ENCODE measurements at regions not wholly inside any gene's neighbourhood (a gene's known extent, or its start where the extent isn't known, plus 50 kb on each side); places are given as distances from the start of the nearest gene placed in this dataset.

- no peak overlapping the region for H3K27ac ChIP-seq (ENCODE audit: low read depth, low read length)
- H3K9me2 ChIP-seq (ENCODE audit: insufficient read depth) = no peaks in the 10 kb centered on the region
- BruUV-seq (replicated peaks) = no TSS peak
- ChIA-PET POLR2A (no interaction called here), CTCF (no interaction called here), RAD21 (ENCODE audit: low non-redundant PET in 1 of 2, low total read pairs in 2 of 2, uncharacterized antibody in 2 of 2, unreplicated experiment in 2 of 2) (no interaction called here)
- no peak overlapping the region for H2AFZ ChIP-seq (ENCODE audit: low read depth, low read length, poor library complexity, severe bottlenecking)
- TF ChIP-seq RAD21 (IDR thresholded peaks at IDR 0.05; ENCODE audit: low read depth) (no peak), ATF3 (IDR thresholded peaks at IDR 0.05) (no peak), POLR2AphosphoS5 (IDR thresholded peaks at IDR 0.05; ENCODE audit: low read depth, low read length) (no peak), SIN3A (IDR thresholded peaks at IDR 0.05; ENCODE audit: low read depth) (no peak)
- H3K9ac ChIP-seq (ENCODE audit: low read length) = no peak overlapping the region
- H3K27me3 ChIP-seq (ENCODE audit: insufficient read depth, low read length) = no peaks in the 10 kb centered on the region
- H4K20me1 ChIP-seq (ENCODE audit: insufficient read depth) = no peaks in the 10 kb centered on the region
- no peak for ATAC-seq
- no peaks in the 10 kb centered on the region for H3K36me3 ChIP-seq (ENCODE audit: control insufficient read depth in 1 of 2, insufficient read depth in 2 of 2, low read length in 2 of 2)
- H3K4me1 ChIP-seq (ENCODE audit: control insufficient read depth in 1 of 2, insufficient read depth in 2 of 2, low read length in 2 of 2) = no peaks in the 10 kb centered on the region
- DNase-seq (ENCODE audit: low read depth, low spot score) = no peak
- H3K4me2 ChIP-seq (ENCODE audit: low read length) = no peak overlapping the region
- intact Hi-C loops (cut with micrococcal nuclease) = no loop called here
- no peaks in the 10 kb centered on the region for H3K9me3 ChIP-seq (ENCODE audit: control insufficient read depth in 1 of 2, insufficient read depth in 1 of 2, low read depth in 1 of 2, low read length in 2 of 2)
- H3K79me2 ChIP-seq (ENCODE audit: insufficient read depth, low read length) = no peaks in the 10 kb centered on the region
- H3K4me3 ChIP-seq (replicated peaks in 1 of 2; ENCODE audit: low read depth in 1 of 2, low read length in 2 of 2) = no peak overlapping the region
These were observed 2191.5 kb upstream of the PCDH20 start for GRCh38 chr13:63607153-63607552.

- Histone ChIP-seq H2AFZ (ENCODE audit: low read depth, low read length, poor library complexity, severe bottlenecking) (no peak overlapping the region), H3K27me3 (ENCODE audit: insufficient read depth, low read length) (no peaks in the 10 kb centered on the region), H3K4me1 (ENCODE audit: control insufficient read depth in 1 of 2, insufficient read depth in 2 of 2, low read length in 2 of 2) (no peaks in the 10 kb centered on the region), H3K9me3 (ENCODE audit: control insufficient read depth in 1 of 2, insufficient read depth in 1 of 2, low read depth in 1 of 2, low read length in 2 of 2) (no peaks in the 10 kb centered on the region), H3K9me2 (ENCODE audit: insufficient read depth) (no peaks in the 10 kb centered on the region), H4K20me1 (ENCODE audit: insufficient read depth) (no peaks in the 10 kb centered on the region), H3K4me2 (ENCODE audit: low read length) (no peak overlapping the region), H3K36me3 (ENCODE audit: control insufficient read depth in 1 of 2, insufficient read depth in 2 of 2, low read length in 2 of 2) (no peaks in the 10 kb centered on the region), H3K27ac (ENCODE audit: low read depth, low read length) (no peak overlapping the region), H3K9ac (ENCODE audit: low read length) (no peak overlapping the region), H3K79me2 (ENCODE audit: insufficient read depth, low read length) (no peaks in the 10 kb centered on the region), H3K4me3 (replicated peaks in 1 of 2; ENCODE audit: low read depth in 1 of 2, low read length in 2 of 2) (no peak overlapping the region)
- TF ChIP-seq ZNF274 (IDR thresholded peaks at IDR 0.05; ENCODE audit: low read depth, low read length) (no peak), EZH2phosphoT487 (IDR thresholded peaks at IDR 0.05; ENCODE audit: borderline replicate concordance) (no peak), JUND (IDR thresholded peaks at IDR 0.05) (no peak), CBX3 (IDR thresholded peaks at IDR 0.05; ENCODE audit: low read depth) (no peak), POLR2A (IDR thresholded peaks at IDR 0.05; ENCODE audit: borderline replicate concordance, extremely low read depth, insufficient read depth, insufficient read length) (no peak), ZBTB33 (IDR thresholded peaks at IDR 0.05; ENCODE audit: extremely low read depth, insufficient replicate concordance, low read length) (no peak), CTCF (IDR thresholded peaks at IDR 0.05 in 2 of 3, conservative IDR thresholded peaks at IDR 0.05 in 1 of 3; ENCODE audit: borderline replicate concordance in 1 of 3, insufficient read depth in 1 of 3, low read depth in 2 of 3, low read length in 2 of 3) (no peak), RAD21 (IDR thresholded peaks at IDR 0.05; ENCODE audit: low read depth) (no peak), MAX (IDR thresholded peaks at IDR 0.05) (no peak)
- intact Hi-C loops (cut with micrococcal nuclease) = no loop called here
- BruUV-seq (replicated peaks) = no TSS peak
- DNase-seq (ENCODE audit: low read depth, low spot score) (no peak), ATAC-seq (no peak)
- CTCF ChIA-PET = no interaction called here
- POLR2A ChIA-PET = no interaction called here
- RAD21 ChIA-PET (ENCODE audit: low non-redundant PET in 1 of 2, low total read pairs in 2 of 2, uncharacterized antibody in 2 of 2, unreplicated experiment in 2 of 2) = no interaction called here
These were observed 2190.3 kb upstream of the PCDH20 start for GRCh38 chr13:63605962-63606361.

Measured in HCT116 (cell line).